Transverse colon (tissue), 4 donors: ENCODE measurements at regions not wholly inside any gene's neighbourhood (a gene's known extent, or its start where the extent isn't known, plus 50 kb on each side); places are given as distances from the start of the nearest gene placed in this dataset.

Experiments
- DNase-seq: peaks from one replicate; pipeline ENCODE4 v3.0.0-alpha.2; 2019
- H3K27ac ChIP-seq, 4 donors: fragments of 200-600 bp; sonication (generic); 2 replicates each; pipeline ENCODE4 v1.5.1; 2016 to 2018; ENCODE audit warnings: inconsistent platforms in 4 of 4
- H3K27me3 ChIP-seq: fragments of 200-600 bp; sonication (generic); 2 replicates; pipeline ENCODE4 v1.5.1; 2017; ENCODE audit warnings: inconsistent platforms
- H3K36me3 ChIP-seq, 4 donors: fragments of 200-600 bp; sonication (generic); 2 replicates each; pipeline ENCODE4 v1.5.1; 2017 to 2019; ENCODE audit warnings: inconsistent platforms in 4 of 4
- H3K4me1 ChIP-seq, 4 donors: fragments of 200-600 bp; sonication (generic); 2 replicates each; pipeline ENCODE4 v1.5.1; 2017 to 2020; ENCODE audit warnings: inconsistent platforms in 4 of 4
- H3K4me3 ChIP-seq, 4 donors: fragments of 200-600 bp; sonication (generic); 1 replicate in 1 of 4; 2 replicates in 3 of 4; pipeline versions ENCODE4 v1.5.1 to v1.6.1; 2017 to 2019; ENCODE audit warnings: inconsistent platforms in 4 of 4
- H3K9me3 ChIP-seq, 2 donors: fragments of 200-600 bp; sonication (generic); 2 replicates each; pipeline ENCODE4 v1.5.1; 2017 to 2019; ENCODE audit warnings: inconsistent platforms in 2 of 2
- EP300 ChIP-seq: sonication (generic); formaldehyde crosslinking; IDR thresholded peaks from one replicate; pipeline ENCODE4 v1.6.1; 2017; ENCODE audit warnings: antibody characterized with exemption, low read depth
- POLR2A ChIP-seq: fragments of 450-650 bp; IDR thresholded peaks from one replicate; pipeline ENCODE4 v1.6.1; 2016; ENCODE audit warnings: antibody characterized with exemption, mild to moderate bottlenecking, moderate library complexity
- POLR2AphosphoS5 ChIP-seq, 3 donors: sonication (generic); formaldehyde crosslinking; IDR thresholded peaks; one replicate each; pipeline ENCODE4 v1.6.1; 2016; ENCODE audit warnings: antibody characterized with exemption in 3 of 3
- WGBS, 2 donors: methylation state at CpG; one replicate each; pipeline ENCODE4 v1.1.5; 2018; ENCODE audit warnings: low coverage in 1 of 2; 5-methylcytosine and 5-hydroxymethylcytosine counted together
- in situ Hi-C, 4 donors: fragments of 200-750 bp; cut with MboI; loops; one replicate each; pipeline versions ENCODE4 v1.15.0 to v1.15.1; 2017; ENCODE audit warnings: low sequenced_read_pairs in 3 of 4, low pct_ligation_motif_present in 1 of 4, low pct_unique_long_range_greater_than_20kb in 1 of 4
- intact Hi-C: fragments of 100-400 bp; cut with DNase I; formaldehyde crosslinking; loops from one replicate; pipeline ENCODE4 v1.15.1; 2023; ENCODE audit warnings: low total_unique reads
- TF ChIP-seq, protein P1 (sequence below), 5 experiments: fragments of 200-600 bp in 3 of 5; fragments of 450-650 bp in 2 of 5; sonication (generic) in 3 of 5; IDR thresholded peaks; 1 replicate in 2 of 5; 2 replicates in 3 of 5; pipeline ENCODE4 v1.5.1; 2016 to 2017; ENCODE audit warnings: antibody characterized with exemption in 5 of 5, inconsistent platforms in 3 of 5, mild to moderate bottlenecking in 2 of 5, moderate library complexity in 1 of 5

DNA sequence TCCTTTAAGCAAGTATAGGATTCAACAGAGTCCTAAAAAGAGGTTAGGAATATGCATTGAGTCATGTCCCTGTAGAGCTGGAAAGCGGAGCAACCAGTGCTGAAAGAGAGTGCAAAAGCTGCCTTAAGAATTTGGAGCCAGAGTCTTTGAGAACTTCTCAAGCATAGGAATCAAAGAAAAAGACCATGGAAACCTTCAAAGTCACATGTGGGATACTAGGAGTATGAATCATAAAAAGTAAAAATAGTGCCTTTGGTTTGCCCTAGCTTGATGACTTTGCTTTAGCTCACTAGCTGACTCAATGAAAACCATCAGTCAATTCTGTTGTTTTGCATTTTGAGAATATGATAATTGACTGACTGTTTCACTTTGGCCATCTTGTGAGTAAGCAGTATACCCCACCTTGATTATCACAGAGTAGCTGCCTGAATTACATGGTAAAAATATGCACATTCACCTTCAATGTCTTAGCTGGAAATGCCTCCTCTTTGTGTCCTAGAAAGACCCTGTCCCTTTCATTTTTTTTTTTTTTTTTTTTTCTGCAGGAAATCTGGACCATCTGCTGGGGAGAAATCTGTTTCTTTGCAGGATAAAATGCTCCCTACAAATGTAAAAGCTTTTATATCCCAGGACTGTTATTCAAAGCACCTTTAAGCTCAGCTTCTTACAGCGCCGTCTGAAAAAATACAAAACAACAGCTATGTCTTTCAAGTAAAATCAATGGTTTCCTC is 248.6 kb upstream of the KRR1 start:
- WGBS, 2 donors = 67 to 72% methylated on average over 3 of the region's 3 CpGs
- intact Hi-C loops = no loop called here
- Histone ChIP-seq H3K27ac (no peak overlapping the region), H3K4me3 (no peak overlapping the region), H3K36me3 (no peaks in the 10 kb centered on the region), H3K4me1 (no peaks in the 10 kb centered on the region), H3K27me3 (no peaks in the 10 kb centered on the region), H3K9me3 (no peaks in the 10 kb centered on the region)
- in situ Hi-C loops = no loop called here
- no peak for TF ChIP-seq EP300
- TF ChIP-seq POLR2A = no peak
- TF ChIP-seq, protein P1, sequence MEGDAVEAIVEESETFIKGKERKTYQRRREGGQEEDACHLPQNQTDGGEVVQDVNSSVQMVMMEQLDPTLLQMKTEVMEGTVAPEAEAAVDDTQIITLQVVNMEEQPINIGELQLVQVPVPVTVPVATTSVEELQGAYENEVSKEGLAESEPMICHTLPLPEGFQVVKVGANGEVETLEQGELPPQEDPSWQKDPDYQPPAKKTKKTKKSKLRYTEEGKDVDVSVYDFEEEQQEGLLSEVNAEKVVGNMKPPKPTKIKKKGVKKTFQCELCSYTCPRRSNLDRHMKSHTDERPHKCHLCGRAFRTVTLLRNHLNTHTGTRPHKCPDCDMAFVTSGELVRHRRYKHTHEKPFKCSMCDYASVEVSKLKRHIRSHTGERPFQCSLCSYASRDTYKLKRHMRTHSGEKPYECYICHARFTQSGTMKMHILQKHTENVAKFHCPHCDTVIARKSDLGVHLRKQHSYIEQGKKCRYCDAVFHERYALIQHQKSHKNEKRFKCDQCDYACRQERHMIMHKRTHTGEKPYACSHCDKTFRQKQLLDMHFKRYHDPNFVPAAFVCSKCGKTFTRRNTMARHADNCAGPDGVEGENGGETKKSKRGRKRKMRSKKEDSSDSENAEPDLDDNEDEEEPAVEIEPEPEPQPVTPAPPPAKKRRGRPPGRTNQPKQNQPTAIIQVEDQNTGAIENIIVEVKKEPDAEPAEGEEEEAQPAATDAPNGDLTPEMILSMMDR (IDR thresholded peaks at IDR 0.05) = no peak
- TF ChIP-seq POLR2AphosphoS5 (IDR thresholded peaks at IDR 0.05) = no peak
- DNase-seq = no peak

DNA sequence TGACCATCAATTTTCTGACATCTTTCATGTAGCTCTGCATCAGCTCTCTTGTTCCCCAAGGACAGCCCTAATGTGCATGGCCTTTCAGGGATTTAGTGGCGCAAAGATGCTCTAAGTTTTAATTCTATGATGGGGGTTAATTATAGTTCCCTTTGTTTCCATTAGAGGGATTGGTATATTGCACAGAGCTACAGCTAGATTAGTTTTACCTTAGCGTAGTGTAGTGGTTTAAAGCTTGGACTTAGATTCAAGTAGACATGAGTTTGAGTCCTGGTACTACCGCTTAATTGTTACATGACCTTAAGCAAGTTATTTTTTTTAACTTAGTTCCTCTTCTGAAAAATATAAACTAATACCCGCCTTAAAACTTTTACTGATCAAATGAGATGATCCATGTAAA is 247.8 kb upstream of the KRR1 start:
- Histone ChIP-seq H3K4me1 (no peaks in the 10 kb centered on the region), H3K36me3 (no peaks in the 10 kb centered on the region), H3K27ac (no peak overlapping the region), H3K27me3 (no peaks in the 10 kb centered on the region), H3K9me3 (no peaks in the 10 kb centered on the region), H3K4me3 (no peak overlapping the region)
- TF ChIP-seq POLR2AphosphoS5 (IDR thresholded peaks at IDR 0.05) = no peak
- TF ChIP-seq, protein P1 (IDR thresholded peaks at IDR 0.05) = no peak
- TF ChIP-seq EP300 = no peak
- TF ChIP-seq POLR2A = no peak
- WGBS, 2 donors = 73 to 74% methylated on average over 4 of the region's 4 CpGs
- no peak for DNase-seq
- intact Hi-C loops = no loop called here
- in situ Hi-C loops = no loop called here

DNA sequence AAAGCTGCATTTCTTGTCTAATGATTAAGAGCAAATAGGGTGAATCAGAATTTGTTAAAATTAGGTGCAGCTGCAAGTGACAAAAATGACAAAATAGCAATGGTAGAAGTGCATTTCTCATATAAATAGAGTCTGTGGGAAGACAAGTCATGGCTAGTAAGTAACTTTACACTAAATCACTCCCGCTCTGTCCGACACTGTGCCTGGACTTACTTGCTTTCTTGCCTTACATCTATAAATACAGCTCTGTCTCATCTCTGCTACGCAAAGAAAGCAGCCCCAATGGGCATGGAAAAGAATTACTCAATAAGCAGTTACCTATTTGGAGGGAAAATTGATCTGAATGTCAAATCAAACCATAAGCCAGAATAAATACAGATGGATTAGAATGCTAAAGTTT is 245.4 kb upstream of the KRR1 start:
- WGBS, 2 donors = 91 to 99% methylated on average over 3 of the region's 3 CpGs
- DNase-seq = no peak

DNA sequence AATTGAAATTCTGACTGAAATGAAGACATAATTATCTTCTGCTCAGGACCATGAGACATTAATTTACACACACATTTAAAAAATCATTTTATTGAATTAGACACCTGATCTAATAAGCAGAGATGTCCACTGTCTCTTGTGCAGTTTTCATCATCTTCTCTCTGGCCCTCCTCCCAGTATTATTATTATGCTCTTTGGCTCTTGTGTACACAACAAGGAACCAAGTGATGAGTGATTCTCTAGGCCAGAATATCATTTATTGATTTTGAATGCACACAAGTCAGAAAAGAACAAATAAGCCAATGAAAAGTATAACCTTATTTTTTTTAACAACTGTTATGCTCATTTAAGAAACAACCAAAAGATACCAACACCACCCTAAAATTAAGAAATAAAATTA is 244.7 kb upstream of the KRR1 start:
- no peak for DNase-seq
- intact Hi-C loops (no loop called here), in situ Hi-C loops (no loop called here)
- H3K4me3 ChIP-seq = no peak overlapping the region
- no peak for TF ChIP-seq POLR2AphosphoS5 (IDR thresholded peaks at IDR 0.05)
- TF ChIP-seq, protein P1 (IDR thresholded peaks at IDR 0.05) = no peak
- TF ChIP-seq POLR2A = no peak
- TF ChIP-seq EP300 = no peak
- H3K9me3 ChIP-seq = no peaks in the 10 kb centered on the region
- H3K27me3 ChIP-seq = no peaks in the 10 kb centered on the region
- no peaks in the 10 kb centered on the region for H3K36me3 ChIP-seq
- peaks cover 0 to 3% (median 0%) of the 10 kb centered on the region in 4 donors for H3K4me1 ChIP-seq
- no peak overlapping the region for H3K27ac ChIP-seq

More for the DNA sequence above, 245.4 kb upstream of the KRR1 start:
- TF ChIP-seq, protein P1 (IDR thresholded peaks at IDR 0.05) = no peak
- TF ChIP-seq POLR2A (no peak), POLR2AphosphoS5 (IDR thresholded peaks at IDR 0.05) (no peak), EP300 (no peak)
- intact Hi-C loops (no loop called here), in situ Hi-C loops (no loop called here)
- Histone ChIP-seq H3K27me3 (no peaks in the 10 kb centered on the region), H3K4me3 (no peak overlapping the region), H3K27ac (no peak overlapping the region), H3K36me3 (no peaks in the 10 kb centered on the region), H3K4me1 (no peaks in the 10 kb centered on the region), H3K9me3 (no peaks in the 10 kb centered on the region)
